Peyer's patch (tissue), 4 donors: ENCODE measurements at regions not wholly inside any gene's neighbourhood (a gene's known extent, or its start where the extent isn't known, plus 50 kb on each side); places are given as distances from the start of the nearest gene placed in this dataset.

Experiments
- DNase-seq, 3 donors: peaks; one replicate each; pipeline ENCODE4 v3.0.0-alpha.2; 2017 to 2019
- H3K27ac ChIP-seq, 4 donors: fragments of 200-600 bp; sonication (generic); one replicate each; pipeline ENCODE4 v1.5.1; 2016 to 2019
- H3K27me3 ChIP-seq, 2 donors: fragments of 200-600 bp; sonication (generic); one replicate each; pipeline ENCODE4 v1.5.1; 2019
- H3K36me3 ChIP-seq, 3 donors: fragments of 200-600 bp; sonication (generic); one replicate each; pipeline ENCODE4 v1.5.1; 2016 to 2019
- H3K4me1 ChIP-seq, 4 donors: fragments of 200-600 bp; sonication (generic); one replicate each; pipeline ENCODE4 v1.5.1; 2016 to 2019
- H3K4me3 ChIP-seq, 4 donors: fragments of 200-600 bp; sonication (generic); 1 replicate in 3 of 4; 2 replicates in 1 of 4; pipeline ENCODE4 v1.5.1; 2016 to 2019; ENCODE audit warnings: mild to moderate bottlenecking in 1 of 4
- H3K9me3 ChIP-seq, 4 donors: fragments of 200-600 bp; sonication (generic); one replicate each; pipeline ENCODE4 v1.5.1; 2016 to 2019; ENCODE audit warnings: mild to moderate bottlenecking in 1 of 4
- CTCF ChIP-seq, 6 experiments: fragments of 450-650 bp in 4 of 6; fragments of 200-600 bp in 2 of 6; sonication (generic) in 1 of 6; IDR thresholded peaks; one replicate each; pipeline ENCODE4 v1.5.1; 2017 to 2019; ENCODE audit warnings: antibody characterized with exemption in 6 of 6, mild to moderate bottlenecking in 3 of 6, moderate library complexity in 1 of 6
- POLR2A ChIP-seq, 2 donors: fragments of 450-650 bp; IDR thresholded peaks; one replicate each; pipeline ENCODE4 v1.5.1; 2017; ENCODE audit warnings: antibody characterized with exemption in 2 of 2, mild to moderate bottlenecking in 2 of 2, moderate library complexity in 2 of 2

GRCh38 chr10:121059351-121059750 lies 208.2 kb downstream of the WDR11 start:
- DNase-seq, result no peak
- Histone ChIP-seq H3K27ac (no peak overlapping the region), H3K4me3 (no peak overlapping the region), H3K9me3 (no peaks in the 10 kb centered on the region), H3K27me3 (no peaks in the 10 kb centered on the region), H3K4me1 (peaks cover 0 to 15% (median 0%) of the 10 kb centered on the region in 4 donors), H3K36me3 (no peaks in the 10 kb centered on the region)
- TF ChIP-seq POLR2A (IDR thresholded peaks at IDR 0.05) (no peak), CTCF (IDR thresholded peaks at IDR 0.05) (no peak)

DNA sequence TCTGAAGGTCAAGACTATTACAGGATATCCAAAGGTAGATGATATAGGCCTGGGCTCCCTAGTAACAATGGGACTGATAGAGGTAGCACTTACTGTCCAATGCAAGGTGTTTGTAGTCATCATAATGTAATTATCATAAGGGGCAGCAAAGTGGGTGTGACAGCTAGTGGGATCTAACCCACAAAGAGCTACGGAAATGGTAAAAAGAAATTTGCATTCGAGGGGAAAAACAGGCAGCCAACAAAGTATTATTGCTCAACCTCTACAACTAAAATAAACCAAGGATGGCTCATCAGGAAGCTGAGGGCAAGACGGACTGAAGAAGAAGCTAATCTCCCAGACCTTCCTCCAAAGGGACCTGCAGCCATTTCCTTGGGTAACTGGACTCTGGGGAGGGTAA lies 211.0 kb downstream of the WDR11 start:
- Histone ChIP-seq H3K27ac (no peak overlapping the region), H3K4me3 (no peak overlapping the region), H3K36me3 (no peaks in the 10 kb centered on the region), H3K4me1 (peaks cover 0 to 15% (median 0%) of the 10 kb centered on the region in 4 donors), H3K27me3 (no peaks in the 10 kb centered on the region), H3K9me3 (no peaks in the 10 kb centered on the region)
- no peak for DNase-seq
- TF ChIP-seq CTCF (IDR thresholded peaks at IDR 0.05), result no peak
- no peak for TF ChIP-seq POLR2A (IDR thresholded peaks at IDR 0.05)

DNA sequence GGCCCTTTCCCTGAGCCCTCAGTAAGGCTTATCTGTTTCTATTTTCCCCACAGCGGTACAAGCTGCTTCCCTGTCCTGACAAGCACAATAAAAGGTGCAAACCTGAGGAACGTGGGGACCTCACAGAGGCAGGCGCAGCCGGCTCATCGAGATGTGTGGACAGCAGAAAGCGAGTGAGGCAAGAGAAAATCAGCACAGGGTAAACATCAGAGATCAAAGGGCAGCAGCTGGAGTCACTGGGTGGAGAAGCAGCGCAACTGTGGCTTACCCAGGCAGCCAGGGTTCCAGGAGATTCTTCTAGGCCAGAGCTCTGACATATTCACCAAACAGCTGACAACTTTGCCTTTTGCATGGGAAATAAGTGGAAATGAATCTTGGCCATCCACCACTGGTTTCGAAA lies 212.6 kb downstream of the WDR11 start:
- Histone ChIP-seq H3K27me3 (no peaks in the 10 kb centered on the region), H3K4me1 (peaks cover 0 to 15% (median 0%) of the 10 kb centered on the region in 4 donors), H3K4me3 (no peak overlapping the region), H3K27ac (no peak overlapping the region), H3K36me3 (no peaks in the 10 kb centered on the region), H3K9me3 (no peaks in the 10 kb centered on the region)
- TF ChIP-seq CTCF (IDR thresholded peaks at IDR 0.05), result no peak
- TF ChIP-seq POLR2A (IDR thresholded peaks at IDR 0.05), result no peak
- peak in 1 of 3 donors; percentile 71 for DNase-seq

- no peaks in the 10 kb centered on the region for H3K27me3 ChIP-seq
- H3K9me3 ChIP-seq, result no peaks in the 10 kb centered on the region
- no peak overlapping the region for H3K27ac ChIP-seq
- TF ChIP-seq POLR2A (IDR thresholded peaks at IDR 0.05), result no peak
- no peak for TF ChIP-seq CTCF (IDR thresholded peaks at IDR 0.05)
- peaks cover 0 to 15% (median 0%) of the 10 kb centered on the region in 4 donors for H3K4me1 ChIP-seq
- no peaks in the 10 kb centered on the region for H3K36me3 ChIP-seq
- no peak overlapping the region for H3K4me3 ChIP-seq
- no peak for DNase-seq
These were observed 213.3 kb downstream of the WDR11 start for GRCh38 chr10:121064491-121064890.

DNA sequence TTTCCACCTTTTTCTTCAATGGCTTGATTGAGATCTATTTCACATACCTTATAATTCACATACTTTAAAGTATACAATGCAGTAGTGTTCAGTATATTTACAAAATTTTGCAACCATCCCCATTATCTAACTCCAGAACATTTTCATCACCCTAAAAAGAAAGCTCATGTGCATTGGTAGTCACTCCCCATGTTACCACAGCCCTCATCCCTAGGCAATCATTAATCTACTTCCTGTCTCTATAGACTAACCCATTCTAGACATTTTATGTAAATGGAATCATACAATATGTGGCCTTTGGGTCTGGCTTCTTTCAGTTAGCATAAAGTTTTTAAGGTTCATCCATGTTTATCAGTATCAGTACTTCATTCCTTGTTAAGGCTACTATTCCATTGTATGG lies 214.2 kb downstream of the WDR11 start:
- no peak for DNase-seq
- Histone ChIP-seq H3K9me3 (no peaks in the 10 kb centered on the region), H3K27me3 (no peaks in the 10 kb centered on the region), H3K36me3 (no peaks in the 10 kb centered on the region), H3K27ac (no peak overlapping the region), H3K4me1 (peaks cover 0 to 15% (median 0%) of the 10 kb centered on the region in 4 donors), H3K4me3 (no peak overlapping the region)
- TF ChIP-seq POLR2A (IDR thresholded peaks at IDR 0.05), result no peak
- no peak for TF ChIP-seq CTCF (IDR thresholded peaks at IDR 0.05)
